Upper lobe of right lung (tissue), 1 donor: ENCODE measurements at regions not wholly inside any gene's neighbourhood (a gene's known extent, or its start where the extent isn't known, plus 50 kb on each side); places are given as distances from the start of the nearest gene placed in this dataset.

Source experiments
- ATAC-seq: fragments of 200-7000 bp; cut with Tn5 transposase; one replicate; pipeline ENCODE4 v1.9.1; 2020; ENCODE audit warnings: mild to moderate bottlenecking, moderate library complexity
- DNase-seq: peaks from one replicate; pipeline ENCODE4 v3.0.0-alpha.2; 2020
- H3K27ac ChIP-seq: fragments of 200-600 bp; one replicate; pipeline ENCODE4 v1.8.0; 2022
- H3K27me3 ChIP-seq: fragments of 200-600 bp; one replicate; pipeline ENCODE4 v1.8.0; 2022; ENCODE audit warnings: mild to moderate bottlenecking
- H3K36me3 ChIP-seq: fragments of 200-600 bp; one replicate; pipeline ENCODE4 v1.8.0; 2022
- H3K4me1 ChIP-seq: fragments of 200-600 bp; one replicate; pipeline ENCODE4 v1.8.0; 2022
- H3K4me3 ChIP-seq: fragments of 200-600 bp; one replicate; pipeline ENCODE4 v1.8.0; 2022; ENCODE audit warnings: mild to moderate bottlenecking
- H3K9me3 ChIP-seq: fragments of 200-600 bp; one replicate; pipeline ENCODE4 v1.8.0; 2022
- CTCF ChIP-seq: fragments of 200-600 bp; IDR thresholded peaks from one replicate; pipeline ENCODE4 v1.8.0; 2022; ENCODE audit warnings: antibody characterized with exemption
- intact Hi-C: fragments of 100-400 bp; cut with DNase I; formaldehyde crosslinking; loops from one replicate; pipeline ENCODE4 v1.11.0; 2022
- donor health status: DM: no; HTN: yes; CAD: no; lungs with severe emphysema.

GRCh38 chr1:208604295-208604694 lies 360.1 kb upstream of the PLXNA2 start:
- intact Hi-C loops, result no loop called here

DNA sequence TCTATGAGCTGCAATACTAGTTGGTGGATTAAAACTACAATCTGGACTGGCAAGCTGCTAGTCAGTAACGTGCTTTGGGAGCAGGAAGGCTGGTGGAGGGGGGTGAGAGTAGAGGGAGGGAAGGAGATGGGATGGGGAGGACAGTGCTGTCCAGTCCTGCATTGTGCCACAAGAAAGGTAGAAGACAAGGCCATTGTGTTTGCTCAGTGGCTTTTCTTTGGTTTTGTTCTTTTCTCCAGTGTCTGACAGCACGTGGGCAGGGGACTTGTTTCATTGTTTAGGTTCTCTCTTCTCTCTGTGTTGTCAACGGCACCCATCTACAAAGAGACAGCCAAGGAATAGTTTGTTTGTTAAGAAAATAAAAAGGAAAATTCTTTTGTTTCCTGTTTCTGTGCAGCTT lies 362.8 kb upstream of the PLXNA2 start:
- no peaks in the 10 kb centered on the region for H3K4me1 ChIP-seq
- H3K36me3 ChIP-seq, result no peaks in the 10 kb centered on the region
- no peaks in the 10 kb centered on the region for H3K9me3 ChIP-seq
- ATAC-seq, result no peak
- TF ChIP-seq CTCF, result no peak
- no peak for DNase-seq
- intact Hi-C loops, result no loop called here
- H3K27me3 ChIP-seq, result no peaks in the 10 kb centered on the region
- no peak overlapping the region for H3K27ac ChIP-seq
- H3K4me3 ChIP-seq, result no peak overlapping the region

More at GRCh38 chr1:208604295-208604694, 360.1 kb upstream of the PLXNA2 start:
- no peaks in the 10 kb centered on the region for H3K9me3 ChIP-seq
- DNase-seq (no peak), ATAC-seq (no peak)
- no peak overlapping the region for H3K27ac ChIP-seq
- no peak for TF ChIP-seq CTCF
- no peaks in the 10 kb centered on the region for H3K27me3 ChIP-seq
- no peak overlapping the region for H3K4me3 ChIP-seq
- H3K4me1 ChIP-seq, result no peaks in the 10 kb centered on the region
- no peaks in the 10 kb centered on the region for H3K36me3 ChIP-seq

GRCh38 chr1:208607616-208608015 lies 363.4 kb upstream of the PLXNA2 start:
- intact Hi-C loops, result no loop called here
- H3K4me1 ChIP-seq, result no peaks in the 10 kb centered on the region
- no peak for TF ChIP-seq CTCF
- H3K27ac ChIP-seq, result no peak overlapping the region
- no peaks in the 10 kb centered on the region for H3K36me3 ChIP-seq
- DNase-seq, result no peak
- ATAC-seq, result no peak
- H3K9me3 ChIP-seq, result no peaks in the 10 kb centered on the region
- no peaks in the 10 kb centered on the region for H3K27me3 ChIP-seq
- no peak overlapping the region for H3K4me3 ChIP-seq

DNA sequence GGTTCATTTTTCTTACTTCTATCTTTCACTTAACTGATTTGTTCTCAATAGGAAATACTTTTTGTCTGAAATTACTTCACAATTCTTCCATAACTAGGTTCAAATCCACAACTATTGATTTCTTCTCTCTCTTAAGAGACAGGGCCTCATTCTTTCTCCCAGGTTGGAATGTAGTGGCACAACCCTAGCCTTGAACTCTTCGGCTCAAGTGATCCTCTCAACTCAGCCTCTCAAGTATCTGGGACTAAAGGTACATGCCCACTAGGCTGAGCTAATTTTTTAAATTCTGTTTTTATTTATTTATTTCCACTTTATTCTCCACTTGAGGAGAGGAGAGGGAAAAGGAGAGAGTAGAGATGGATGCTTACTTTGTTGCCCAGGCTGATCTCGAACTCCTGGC lies 370.4 kb upstream of the PLXNA2 start:
- H3K27ac ChIP-seq, result no peak overlapping the region
- H3K27me3 ChIP-seq, result no peaks in the 10 kb centered on the region
- TF ChIP-seq CTCF, result no peak
- no peaks in the 10 kb centered on the region for H3K36me3 ChIP-seq
- intact Hi-C loops, result no loop called here
- no peak overlapping the region for H3K4me3 ChIP-seq
- no peaks in the 10 kb centered on the region for H3K4me1 ChIP-seq
- DNase-seq (no peak), ATAC-seq (peak; percentile 73)
- no peaks in the 10 kb centered on the region for H3K9me3 ChIP-seq

- Histone ChIP-seq H3K9me3 (no peaks in the 10 kb centered on the region), H3K27me3 (no peaks in the 10 kb centered on the region), H3K4me3 (no peak overlapping the region), H3K4me1 (no peaks in the 10 kb centered on the region), H3K27ac (no peak overlapping the region), H3K36me3 (no peaks in the 10 kb centered on the region)
- no peak for DNase-seq
- intact Hi-C loops, result no loop called here
- no peak for TF ChIP-seq CTCF
- ATAC-seq, result no peak
Measured at GRCh38 chr1:208615371-208615770, 371.2 kb upstream of the PLXNA2 start.

GRCh38 chr1:208616776-208617175 lies 372.6 kb upstream of the PLXNA2 start:
- intact Hi-C loops, result no loop called here
- H3K4me3 ChIP-seq, result no peak overlapping the region
- H3K27me3 ChIP-seq, result no peaks in the 10 kb centered on the region
- ATAC-seq (no peak), DNase-seq (no peak)
- no peak overlapping the region for H3K27ac ChIP-seq
- TF ChIP-seq CTCF, result no peak
- H3K9me3 ChIP-seq, result peaks cover 6% of the 10 kb centered on the region
- no peaks in the 10 kb centered on the region for H3K36me3 ChIP-seq
- no peaks in the 10 kb centered on the region for H3K4me1 ChIP-seq
